ENCODE measurements at regions not wholly inside any gene's neighbourhood (a gene's known extent, or its start where the extent isn't known, plus 50 kb on each side); places are given as distances from the start of the nearest gene placed in this dataset.

- no peak for DNase-seq
Observed at GRCh38 chr7:7060828-7061599, 121.3 kb upstream of the C1GALT1 start.

GRCh38 chr7:7077945-7078344 lies 104.4 kb upstream of the C1GALT1 start:
- DNase-seq = no peak

GRCh38 chr7:7080802-7081201 lies 101.5 kb upstream of the C1GALT1 start:
- no peak for DNase-seq

GRCh38 chr7:7090460-7090859 lies 91.9 kb upstream of the C1GALT1 start:
- DNase-seq = no peak

GRCh38 chr7:7098280-7098818 lies 84.0 kb upstream of the C1GALT1 start:
- DNase-seq = no peak

- DNase-seq = no peak
Observed at GRCh38 chr7:7099584-7100014, 82.7 kb upstream of the C1GALT1 start.

- DNase-seq = no peak
Observed at GRCh38 chr7:7100432-7100849, 81.9 kb upstream of the C1GALT1 start.

GRCh38 chr7:7102906-7103305 lies 79.4 kb upstream of the C1GALT1 start:
- DNase-seq = no peak

GRCh38 chr7:7103343-7104313 lies 78.7 kb upstream of the C1GALT1 start:
- peak; percentile 81 for DNase-seq

GRCh38 chr7:7104314-7104698 lies 78.0 kb upstream of the C1GALT1 start:
- DNase-seq = no peak

- no peak for DNase-seq
Observed at GRCh38 chr7:7104971-7105370, 77.4 kb upstream of the C1GALT1 start.

GRCh38 chr7:7105800-7106582 lies 76.4 kb upstream of the C1GALT1 start:
- DNase-seq = no peak

GRCh38 chr7:7108931-7109330 lies 73.4 kb upstream of the C1GALT1 start:
- no peak for DNase-seq

- DNase-seq = peak; percentile 68
Observed at GRCh38 chr7:7109934-7110333, 72.4 kb upstream of the C1GALT1 start.

- no peak for DNase-seq
Observed at GRCh38 chr7:7110706-7111105, 71.6 kb upstream of the C1GALT1 start.

- DNase-seq = no peak
Observed at GRCh38 chr7:7112868-7113267, 69.5 kb upstream of the C1GALT1 start.

GRCh38 chr7:7114575-7115291 lies 67.6 kb upstream of the C1GALT1 start:
- peak; percentile 97 for DNase-seq

- no peak for DNase-seq
Observed at GRCh38 chr7:7117935-7118586, 64.3 kb upstream of the C1GALT1 start.

- no peak for DNase-seq
Observed at GRCh38 chr7:7118822-7119221, 63.5 kb upstream of the C1GALT1 start.

GRCh38 chr7:7119729-7120128 lies 62.6 kb upstream of the C1GALT1 start:
- peak; percentile 30 for DNase-seq

- DNase-seq = peak; percentile 10
Observed at GRCh38 chr7:7122033-7122478, 60.3 kb upstream of the C1GALT1 start.

Data from NCI-H1092 treated with DMSO at 0.1 percent for 48 hours (cell line).